ENCODE measurements at regions not wholly inside any gene's neighbourhood (a gene's known extent, or its start where the extent isn't known, plus 50 kb on each side); places are given as distances from the start of the nearest gene placed in this dataset.

DNA sequence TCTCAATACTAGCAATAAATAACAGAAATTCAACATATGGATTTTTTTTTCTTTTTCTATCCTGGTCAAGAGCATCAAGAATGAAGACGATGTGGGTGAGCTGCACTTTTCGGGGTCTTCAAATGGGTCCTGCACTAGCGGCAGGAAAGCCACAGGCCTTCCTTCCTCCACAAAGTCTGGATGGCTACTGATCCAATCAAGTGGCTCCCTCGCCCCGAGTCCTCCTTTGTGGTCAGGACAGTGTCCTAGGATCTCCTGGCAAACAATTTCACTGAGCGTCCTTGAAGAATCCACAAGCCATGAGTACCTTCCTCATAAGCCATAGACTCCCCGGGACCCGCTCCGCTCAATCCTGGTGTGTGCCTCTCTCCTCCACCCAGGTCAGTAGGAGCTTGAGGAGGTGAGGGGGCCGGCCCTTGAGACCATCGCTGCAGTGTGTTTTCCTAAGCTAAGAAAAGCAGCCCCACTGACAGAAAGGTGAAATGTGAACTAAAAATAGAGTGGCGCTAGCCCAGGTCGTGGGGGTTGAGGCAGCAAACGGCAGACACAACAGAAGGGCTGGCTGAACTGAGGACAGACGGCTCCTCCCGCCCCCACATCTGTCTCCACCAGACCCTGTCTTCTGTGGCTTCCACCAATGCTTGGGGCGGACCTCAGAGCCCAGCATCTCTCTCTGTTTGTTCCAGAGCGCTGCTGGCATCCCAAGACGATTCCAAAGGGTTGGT lies 202.3 kb downstream of the HERPUD2 start:
- TF ChIP-seq, protein P1, sequence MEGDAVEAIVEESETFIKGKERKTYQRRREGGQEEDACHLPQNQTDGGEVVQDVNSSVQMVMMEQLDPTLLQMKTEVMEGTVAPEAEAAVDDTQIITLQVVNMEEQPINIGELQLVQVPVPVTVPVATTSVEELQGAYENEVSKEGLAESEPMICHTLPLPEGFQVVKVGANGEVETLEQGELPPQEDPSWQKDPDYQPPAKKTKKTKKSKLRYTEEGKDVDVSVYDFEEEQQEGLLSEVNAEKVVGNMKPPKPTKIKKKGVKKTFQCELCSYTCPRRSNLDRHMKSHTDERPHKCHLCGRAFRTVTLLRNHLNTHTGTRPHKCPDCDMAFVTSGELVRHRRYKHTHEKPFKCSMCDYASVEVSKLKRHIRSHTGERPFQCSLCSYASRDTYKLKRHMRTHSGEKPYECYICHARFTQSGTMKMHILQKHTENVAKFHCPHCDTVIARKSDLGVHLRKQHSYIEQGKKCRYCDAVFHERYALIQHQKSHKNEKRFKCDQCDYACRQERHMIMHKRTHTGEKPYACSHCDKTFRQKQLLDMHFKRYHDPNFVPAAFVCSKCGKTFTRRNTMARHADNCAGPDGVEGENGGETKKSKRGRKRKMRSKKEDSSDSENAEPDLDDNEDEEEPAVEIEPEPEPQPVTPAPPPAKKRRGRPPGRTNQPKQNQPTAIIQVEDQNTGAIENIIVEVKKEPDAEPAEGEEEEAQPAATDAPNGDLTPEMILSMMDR (IDR thresholded peaks at IDR 0.05; ENCODE audit: insufficient read depth, low read depth, low read length): no peak
- no peak for TF ChIP-seq EZH2 (IDR thresholded peaks at IDR 0.05; ENCODE audit: insufficient read depth, low read length)
